CMK (cell line): ENCODE measurements at regions not wholly inside any gene's neighbourhood (a gene's known extent, or its start where the extent isn't known, plus 50 kb on each side); places are given as distances from the start of the nearest gene placed in this dataset.

ENCODE experiments used
- DNase-seq: peaks from one replicate; pipeline ENCODE4 v3.0.0-alpha.2; 2010; ENCODE audit warnings: low read depth

GRCh38 chr9:116087246-116087645 is 66.3 kb upstream of the PAPPA start:
- no peak for DNase-seq

- DNase-seq, result no peak
Observed at GRCh38 chr9:116087751-116088194, 65.8 kb upstream of the PAPPA start.

- DNase-seq, result no peak
Observed at GRCh38 chr9:116088396-116088795, 65.2 kb upstream of the PAPPA start.

GRCh38 chr9:116090030-116090770 is 63.4 kb upstream of the PAPPA start:
- no peak for DNase-seq

- no peak for DNase-seq
Observed at GRCh38 chr9:116094846-116095245, 58.7 kb upstream of the PAPPA start.

- DNase-seq, result no peak
Observed at GRCh38 chr9:116095403-116095802, 58.2 kb upstream of the PAPPA start.

GRCh38 chr9:116096046-116096445 is 57.5 kb upstream of the PAPPA start:
- DNase-seq, result no peak

GRCh38 chr9:116096853-116097252 is 56.7 kb upstream of the PAPPA start:
- no peak for DNase-seq

- no peak for DNase-seq
Observed at GRCh38 chr9:116098476-116098875, 55.1 kb upstream of the PAPPA start.

GRCh38 chr9:116099821-116100220 is 53.8 kb upstream of the PAPPA start:
- no peak for DNase-seq

- DNase-seq, result no peak
Observed at GRCh38 chr9:116100711-116101121, 52.9 kb upstream of the PAPPA start.

GRCh38 chr9:116101516-116101915 is 52.1 kb upstream of the PAPPA start:
- DNase-seq, result no peak

GRCh38 chr9:116102596-116102995 is 51.0 kb upstream of the PAPPA start:
- DNase-seq, result no peak
